Skeletal muscle cell (primary cell): ENCODE measurements at regions not wholly inside any gene's neighbourhood (a gene's known extent, or its start where the extent isn't known, plus 50 kb on each side); places are given as distances from the start of the nearest gene placed in this dataset.

Experiments
- DNase-seq: peaks from one replicate; pipeline ENCODE4 v3.0.0-alpha.2; 2010; ENCODE audit warnings: low read depth
- H3K4me3 ChIP-seq: 2 replicates; pipeline ENCODE4 v1.5.1; 2011; ENCODE audit warnings: low read depth, mild to moderate bottlenecking, control low read depth, low read length, moderate library complexity

GRCh38 chr5:169417676-169418075 lies 116.7 kb upstream of the SLIT3 start:
- no peak overlapping the region for H3K4me3 ChIP-seq
- no peak for DNase-seq

DNA sequence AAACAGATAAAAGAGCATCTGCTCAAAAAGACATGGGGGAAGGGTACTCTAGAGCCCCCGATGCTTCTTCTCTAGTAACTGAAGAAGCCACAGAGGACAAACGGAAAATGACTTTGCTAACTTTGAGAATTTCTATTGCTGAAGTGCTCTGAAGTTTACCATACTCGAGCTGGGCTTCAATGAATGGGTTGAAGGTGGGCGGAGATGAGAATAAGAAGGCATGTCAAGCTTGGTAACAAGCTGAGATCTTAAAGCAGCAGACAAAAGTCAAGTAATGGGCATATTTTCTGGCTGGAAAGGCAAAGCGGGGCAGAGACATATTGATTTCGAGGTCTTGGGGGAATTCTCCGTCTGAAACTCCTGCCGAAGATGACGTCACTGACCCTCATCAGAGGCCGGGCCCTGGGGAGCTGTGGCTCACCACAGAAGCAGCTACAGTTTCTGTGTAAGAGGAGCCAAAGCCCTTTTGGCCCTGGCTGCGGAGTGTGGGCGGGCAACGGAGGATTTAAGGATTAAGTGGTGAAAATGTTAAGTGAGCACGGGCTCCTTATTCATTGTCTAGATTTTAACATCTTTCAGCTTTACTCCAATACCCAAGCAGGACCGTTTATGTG lies 115.8 kb upstream of the SLIT3 start:
- no peak overlapping the region for H3K4me3 ChIP-seq
- peak; percentile 98 for DNase-seq

DNA sequence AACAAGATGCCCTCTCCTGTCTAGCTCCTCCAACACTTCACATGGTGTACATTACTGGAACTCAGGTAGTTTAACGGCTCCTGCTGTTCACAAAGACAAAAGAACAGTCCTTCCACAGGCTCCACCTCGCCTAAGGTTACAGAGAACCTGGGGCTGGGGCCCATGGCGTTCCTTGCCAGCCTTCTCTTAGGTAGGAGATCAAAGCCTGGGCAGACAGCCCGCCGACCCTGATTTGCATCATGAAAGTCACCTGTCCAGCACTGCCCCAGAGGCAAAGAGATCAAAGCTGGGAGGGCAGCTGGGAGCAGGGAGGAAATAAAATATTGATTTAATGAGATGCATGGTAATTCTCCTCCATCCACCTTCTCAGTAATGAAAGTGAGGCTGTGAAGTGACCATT lies 115.0 kb upstream of the SLIT3 start:
- H3K4me3 ChIP-seq = no peak overlapping the region
- DNase-seq = no peak

DNA sequence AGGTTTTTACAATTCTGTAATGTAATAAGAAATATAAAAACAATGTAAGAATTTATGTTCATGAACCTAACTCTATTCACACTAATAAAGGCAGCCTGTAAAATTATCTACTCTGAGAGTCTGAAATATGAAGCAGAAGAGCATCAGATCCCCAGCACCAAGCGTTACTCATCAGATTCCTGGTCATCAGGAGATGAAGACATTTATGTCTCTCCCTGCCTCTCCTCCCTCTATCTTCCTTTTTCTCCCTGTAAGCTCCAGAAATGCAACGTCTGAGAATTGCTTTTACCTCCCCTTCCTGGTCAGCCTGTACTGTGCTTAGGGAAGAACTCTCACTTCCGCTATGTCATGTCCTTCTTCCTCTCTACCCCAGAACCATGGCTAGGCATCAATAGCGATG lies 114.4 kb upstream of the SLIT3 start:
- DNase-seq = no peak
- no peak overlapping the region for H3K4me3 ChIP-seq

- no peak overlapping the region for H3K4me3 ChIP-seq
- DNase-seq = no peak
Observed at GRCh38 chr5:169413416-169413815, 112.5 kb upstream of the SLIT3 start.

GRCh38 chr5:169412831-169413230 lies 111.9 kb upstream of the SLIT3 start:
- H3K4me3 ChIP-seq = no peak overlapping the region
- peak; percentile 48 for DNase-seq

DNA sequence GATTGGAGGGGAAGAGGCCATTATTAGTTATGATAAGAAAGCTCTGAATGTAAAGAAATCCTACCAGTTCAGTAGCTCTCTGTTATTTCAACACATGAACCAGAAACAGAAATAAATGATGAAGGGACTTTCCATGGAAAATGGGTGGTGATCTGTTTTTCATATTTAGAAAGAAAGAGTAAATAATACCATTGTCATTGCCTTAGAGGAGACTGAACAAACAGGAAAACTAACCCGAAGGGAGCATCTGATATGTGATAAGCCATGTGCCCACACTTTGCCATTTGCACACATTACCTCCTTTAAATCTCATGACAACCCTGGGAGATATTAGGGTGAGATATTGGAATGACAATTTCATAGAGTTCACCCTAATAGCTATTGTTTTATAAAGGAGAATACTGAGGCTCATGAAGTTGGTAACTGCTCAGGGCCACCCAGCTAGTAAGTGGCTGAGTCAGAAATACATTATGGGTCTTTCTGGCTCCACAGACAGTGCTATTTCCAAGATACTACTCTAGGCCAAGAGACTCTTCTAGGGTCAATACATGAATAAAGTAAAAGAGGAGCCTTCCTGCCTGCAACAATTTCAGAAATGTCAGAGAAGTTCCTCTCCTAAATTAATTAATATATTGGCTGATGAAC lies 111.0 kb upstream of the SLIT3 start:
- H3K4me3 ChIP-seq = no peak overlapping the region
- no peak for DNase-seq

DNA sequence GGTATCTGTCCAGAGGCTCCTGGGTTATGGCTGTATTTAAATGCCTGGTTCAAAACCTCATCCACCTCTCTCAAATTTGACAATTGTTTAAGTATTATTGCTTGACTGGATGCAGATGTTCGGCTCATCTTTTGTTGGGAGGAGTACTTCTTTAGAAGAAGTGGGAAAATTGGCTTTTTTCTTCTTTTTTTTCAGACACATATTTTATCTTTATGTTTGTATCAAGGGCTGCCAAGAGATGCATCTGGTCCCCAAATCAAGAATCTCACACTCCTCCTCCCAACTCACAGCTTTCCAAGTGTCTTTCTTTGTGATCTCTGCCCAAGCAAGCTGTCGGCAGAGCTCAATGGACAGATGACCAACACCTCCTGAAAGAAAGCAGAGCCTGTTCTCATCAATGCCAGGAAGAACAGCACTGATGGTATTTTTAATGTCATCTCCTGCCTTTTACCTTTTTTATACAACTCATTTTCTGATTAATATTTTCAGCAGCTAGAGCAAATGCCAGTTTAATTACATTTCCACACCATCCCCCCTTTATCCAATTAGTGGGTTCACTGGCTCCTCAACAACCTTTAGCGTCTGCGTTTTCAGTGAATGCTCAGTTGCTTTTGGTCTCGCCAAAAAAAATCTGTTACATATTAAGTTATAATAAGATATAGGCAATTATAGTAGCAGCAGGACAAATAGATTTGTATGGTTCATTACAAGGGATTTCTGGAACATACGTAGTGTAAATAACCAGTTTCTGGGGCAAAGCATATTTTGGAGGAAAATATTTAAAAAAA lies 110.3 kb upstream of the SLIT3 start:
- DNase-seq = no peak
- H3K4me3 ChIP-seq = no peak overlapping the region

DNA sequence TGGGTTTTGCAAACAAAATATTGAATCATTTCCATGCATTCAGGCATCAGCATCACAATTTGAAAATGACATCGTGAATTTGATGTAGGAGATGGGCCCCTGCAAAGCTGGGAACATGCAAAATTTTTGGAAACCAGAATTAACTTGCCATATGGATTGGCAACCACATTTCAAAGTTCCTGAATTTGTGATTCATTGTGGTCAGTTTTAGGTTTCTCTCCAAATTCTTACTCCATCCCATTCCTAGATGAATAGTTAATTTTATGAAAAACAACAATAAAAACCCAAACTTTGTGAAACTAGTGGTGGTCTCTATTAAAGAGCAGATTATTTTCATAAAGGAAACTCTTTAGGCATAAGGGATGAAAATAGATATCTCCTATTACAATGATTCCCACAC lies 107.8 kb upstream of the SLIT3 start:
- no peak for DNase-seq
- H3K4me3 ChIP-seq = no peak overlapping the region

DNA sequence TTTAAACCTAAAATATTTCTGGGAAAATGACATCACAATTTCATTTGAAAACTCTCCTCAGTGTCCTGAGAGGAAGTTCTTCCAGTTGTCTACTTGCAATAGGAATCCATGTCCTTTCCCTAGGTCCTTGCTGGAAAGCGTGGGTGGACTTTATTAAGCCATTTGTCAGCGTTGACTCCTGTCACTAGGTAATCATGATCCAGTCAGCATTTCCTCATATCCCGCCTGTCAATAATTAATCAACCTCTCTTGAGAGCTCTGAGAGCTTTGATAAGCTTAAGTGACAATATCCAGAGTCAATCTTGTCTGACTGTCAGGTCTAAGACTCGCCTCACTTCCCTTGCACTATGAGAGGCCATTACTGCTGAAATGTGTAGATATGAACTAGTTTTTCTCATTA lies 107.2 kb upstream of the SLIT3 start:
- no peak for DNase-seq
- no peak overlapping the region for H3K4me3 ChIP-seq

GRCh38 chr5:169404223-169404622 lies 103.3 kb upstream of the SLIT3 start:
- H3K4me3 ChIP-seq = no peak overlapping the region
- DNase-seq = no peak

GRCh38 chr5:169398515-169398914 lies 97.6 kb upstream of the SLIT3 start:
- DNase-seq = no peak
- no peak overlapping the region for H3K4me3 ChIP-seq

GRCh38 chr5:169395136-169395535 lies 94.2 kb upstream of the SLIT3 start:
- H3K4me3 ChIP-seq = no peak overlapping the region
- DNase-seq = no peak

DNA sequence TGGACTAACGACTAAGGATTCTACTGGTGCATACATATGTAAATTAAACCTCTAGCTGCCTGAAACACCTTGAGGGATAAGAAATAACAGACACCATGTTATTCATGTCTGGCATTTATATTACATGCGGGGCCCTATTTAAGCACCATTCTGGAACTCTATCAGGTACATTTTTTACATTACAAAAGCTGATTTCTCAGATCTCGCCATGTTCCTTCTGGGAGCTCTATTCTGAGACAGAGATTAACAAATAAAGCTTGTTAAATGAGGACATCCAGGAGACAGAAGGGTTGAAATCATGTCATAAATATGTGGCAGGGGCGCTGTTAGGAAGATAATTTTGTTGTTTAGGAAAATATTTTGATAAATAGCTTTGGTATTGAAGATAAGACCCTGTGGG lies 93.4 kb upstream of the SLIT3 start:
- no peak overlapping the region for H3K4me3 ChIP-seq
- DNase-seq = no peak

- no peak overlapping the region for H3K4me3 ChIP-seq
- DNase-seq = no peak
Observed at GRCh38 chr5:169393907-169394306, 93.0 kb upstream of the SLIT3 start.

DNA sequence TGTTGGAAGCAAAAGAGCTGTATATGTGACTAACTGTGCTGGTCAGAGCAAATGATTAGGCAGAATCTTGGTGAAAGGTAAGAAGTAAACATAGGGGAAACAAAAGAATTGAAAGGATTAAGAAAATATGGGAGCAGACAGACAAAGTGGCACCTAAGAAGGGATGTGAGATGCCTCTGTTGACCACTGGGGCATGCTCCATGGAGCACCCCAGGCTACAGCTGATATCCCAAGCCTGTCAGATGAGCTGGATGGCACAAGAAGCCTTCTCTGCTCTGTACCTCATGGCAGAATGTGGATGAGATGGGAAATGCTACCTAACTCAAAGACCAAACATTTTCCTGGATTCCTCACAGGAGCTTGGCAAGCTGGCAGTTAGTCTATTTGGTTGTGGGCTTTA lies 89.3 kb upstream of the SLIT3 start:
- no peak overlapping the region for H3K4me3 ChIP-seq

DNA sequence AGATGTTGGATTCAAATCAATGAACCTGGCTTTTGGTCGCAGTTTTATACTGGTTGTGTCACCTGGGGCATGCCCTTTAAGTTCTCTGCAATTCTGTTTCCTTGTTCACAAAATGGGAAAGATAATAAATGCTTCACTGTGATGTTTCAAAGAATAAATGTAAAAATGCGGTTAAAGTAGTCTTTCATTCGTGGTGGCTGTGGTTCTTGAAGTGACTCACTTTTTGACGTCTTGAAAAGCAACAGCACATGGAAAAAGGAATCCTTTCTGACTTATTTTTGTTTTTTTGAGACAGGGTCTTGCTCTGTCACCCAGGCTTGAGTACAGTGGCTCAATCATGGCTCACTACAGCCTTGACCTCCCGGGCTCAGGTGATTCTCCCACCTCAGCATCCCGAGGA lies 88.4 kb upstream of the SLIT3 start:
- no peak overlapping the region for H3K4me3 ChIP-seq
- DNase-seq = no peak

More for the DNA sequence above, 89.3 kb upstream of the SLIT3 start:
- no peak for DNase-seq

DNA sequence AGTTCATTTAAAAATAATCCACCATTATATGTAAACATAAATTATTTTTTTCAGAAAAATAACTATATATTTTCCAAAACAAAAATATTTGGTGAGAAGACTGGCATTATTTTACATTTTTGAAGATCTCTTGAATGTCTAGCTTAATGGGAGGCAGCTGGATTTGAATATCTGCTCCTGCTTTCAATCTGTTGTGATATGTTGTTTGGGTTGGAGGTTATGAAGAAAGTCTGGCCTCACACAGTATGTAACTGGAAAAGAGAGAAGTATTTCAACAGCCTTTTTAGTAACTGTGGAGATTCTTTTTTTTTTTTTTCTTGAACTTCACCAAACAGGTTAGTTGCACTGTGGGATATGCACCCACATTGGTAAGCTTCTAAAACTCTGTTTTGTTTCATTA lies 84.7 kb upstream of the SLIT3 start:
- DNase-seq = no peak

DNA sequence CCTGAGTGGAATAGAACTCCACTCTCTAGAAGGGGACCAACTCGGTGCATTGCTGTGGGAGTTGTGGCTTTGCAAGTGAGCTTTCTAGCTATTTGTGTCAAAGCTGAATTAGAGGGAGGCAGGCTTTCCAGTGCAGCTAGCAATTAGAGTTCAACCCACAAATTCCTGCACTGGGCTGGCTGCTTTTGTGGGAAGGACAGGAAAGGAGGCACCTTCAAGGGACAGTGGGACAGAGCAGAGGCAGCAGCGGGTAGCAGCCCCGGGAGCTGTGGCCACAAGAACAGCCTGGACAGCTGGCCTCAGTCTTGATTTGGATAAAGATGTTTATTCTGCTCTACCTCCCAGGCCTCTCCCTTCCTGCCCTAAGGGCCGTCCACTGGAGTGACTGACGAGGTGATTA lies 83.7 kb upstream of the SLIT3 start:
- DNase-seq = no peak
- no peak overlapping the region for H3K4me3 ChIP-seq

More for the DNA sequence above, 84.7 kb upstream of the SLIT3 start:
- H3K4me3 ChIP-seq = no peak overlapping the region

DNA sequence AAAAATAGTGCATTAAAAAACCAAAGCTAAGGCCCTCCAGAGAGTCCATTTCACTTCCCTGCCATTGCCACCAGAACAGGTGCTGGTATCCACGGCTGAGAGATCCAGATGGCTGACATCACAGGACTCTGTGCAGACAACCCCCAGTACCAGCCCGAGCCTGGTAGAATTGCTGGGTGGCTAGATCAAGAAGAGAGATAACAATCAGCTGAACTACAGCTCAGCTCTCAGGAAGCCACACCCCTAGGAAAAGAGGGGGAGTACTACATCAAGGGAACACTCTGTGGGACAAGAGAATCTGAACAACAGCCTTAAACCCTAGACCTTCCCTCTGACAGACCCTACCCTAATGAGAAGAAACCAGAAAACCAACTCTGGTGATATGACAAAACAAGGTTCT lies 73.8 kb upstream of the SLIT3 start:
- no peak overlapping the region for H3K4me3 ChIP-seq
- no peak for DNase-seq

- no peak overlapping the region for H3K4me3 ChIP-seq
- no peak for DNase-seq
Observed at GRCh38 chr5:169374111-169374510, 73.2 kb upstream of the SLIT3 start.
